ENCODE measurements at regions not wholly inside any gene's neighbourhood (a gene's known extent, or its start where the extent isn't known, plus 50 kb on each side); places are given as distances from the start of the nearest gene placed in this dataset.

DNA sequence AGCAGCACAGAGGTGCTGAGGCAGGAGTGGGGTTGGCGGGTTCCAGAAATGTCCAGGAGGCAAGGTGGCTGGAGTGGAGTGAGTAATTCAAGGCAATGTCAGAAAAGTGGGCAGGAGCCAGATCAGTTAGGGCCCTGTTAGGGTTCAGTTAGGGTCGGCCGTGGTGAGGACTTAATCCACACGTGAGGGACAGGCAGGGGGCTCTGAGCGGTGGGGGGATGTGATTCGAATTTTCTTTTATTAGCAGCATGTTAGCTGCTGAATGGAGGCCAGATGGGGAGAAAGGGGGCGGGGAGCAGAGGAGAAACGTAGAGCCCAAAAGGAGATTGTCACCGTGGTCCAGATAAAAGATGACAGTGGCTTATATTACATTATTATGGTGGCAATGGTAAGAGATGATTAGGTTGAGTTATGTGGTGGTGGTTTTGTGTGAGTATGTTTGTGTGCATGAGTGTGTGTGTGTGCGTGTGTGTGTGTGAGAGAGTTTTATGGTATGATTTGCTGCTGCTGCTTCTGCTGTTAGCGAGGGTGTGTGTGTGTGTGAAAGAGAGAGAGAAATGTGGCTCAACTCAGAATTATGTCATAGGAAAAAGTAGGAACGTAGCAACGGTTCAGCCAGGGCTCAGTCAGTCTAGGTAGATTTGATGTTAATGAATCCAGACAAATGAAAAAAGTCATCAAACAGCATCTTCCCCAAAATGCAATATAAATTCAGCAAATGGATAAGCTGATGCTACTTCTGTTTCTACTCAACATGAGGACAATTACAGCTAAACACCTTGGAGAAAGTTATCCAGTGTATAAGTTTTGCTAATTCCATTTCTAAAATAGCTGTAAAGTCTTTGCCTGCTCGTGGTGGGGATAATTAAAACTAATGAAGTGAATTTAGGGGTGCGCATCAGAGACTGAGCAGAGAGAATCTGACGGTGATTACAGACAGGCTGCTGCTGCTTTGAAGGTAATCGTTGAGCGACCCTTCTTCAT, 390.6 kb downstream of the HAPSTR1 start:
- Histone ChIP-seq H3K36me3 (no peaks in the 10 kb centered on the region), H3K27ac (no peak overlapping the region), H3K4me3 (no peak overlapping the region), H3K4me1 (no peaks in the 10 kb centered on the region), H3K27me3 (no peaks in the 10 kb centered on the region), H3K9me3 (no peaks in the 10 kb centered on the region)
- TF ChIP-seq, protein P1, sequence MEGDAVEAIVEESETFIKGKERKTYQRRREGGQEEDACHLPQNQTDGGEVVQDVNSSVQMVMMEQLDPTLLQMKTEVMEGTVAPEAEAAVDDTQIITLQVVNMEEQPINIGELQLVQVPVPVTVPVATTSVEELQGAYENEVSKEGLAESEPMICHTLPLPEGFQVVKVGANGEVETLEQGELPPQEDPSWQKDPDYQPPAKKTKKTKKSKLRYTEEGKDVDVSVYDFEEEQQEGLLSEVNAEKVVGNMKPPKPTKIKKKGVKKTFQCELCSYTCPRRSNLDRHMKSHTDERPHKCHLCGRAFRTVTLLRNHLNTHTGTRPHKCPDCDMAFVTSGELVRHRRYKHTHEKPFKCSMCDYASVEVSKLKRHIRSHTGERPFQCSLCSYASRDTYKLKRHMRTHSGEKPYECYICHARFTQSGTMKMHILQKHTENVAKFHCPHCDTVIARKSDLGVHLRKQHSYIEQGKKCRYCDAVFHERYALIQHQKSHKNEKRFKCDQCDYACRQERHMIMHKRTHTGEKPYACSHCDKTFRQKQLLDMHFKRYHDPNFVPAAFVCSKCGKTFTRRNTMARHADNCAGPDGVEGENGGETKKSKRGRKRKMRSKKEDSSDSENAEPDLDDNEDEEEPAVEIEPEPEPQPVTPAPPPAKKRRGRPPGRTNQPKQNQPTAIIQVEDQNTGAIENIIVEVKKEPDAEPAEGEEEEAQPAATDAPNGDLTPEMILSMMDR (IDR thresholded peaks at IDR 0.05): no peak
- no peak for ATAC-seq
- intact Hi-C loops (cut with DNase I): no loop called here
- DNase-seq: no peak

DNA sequence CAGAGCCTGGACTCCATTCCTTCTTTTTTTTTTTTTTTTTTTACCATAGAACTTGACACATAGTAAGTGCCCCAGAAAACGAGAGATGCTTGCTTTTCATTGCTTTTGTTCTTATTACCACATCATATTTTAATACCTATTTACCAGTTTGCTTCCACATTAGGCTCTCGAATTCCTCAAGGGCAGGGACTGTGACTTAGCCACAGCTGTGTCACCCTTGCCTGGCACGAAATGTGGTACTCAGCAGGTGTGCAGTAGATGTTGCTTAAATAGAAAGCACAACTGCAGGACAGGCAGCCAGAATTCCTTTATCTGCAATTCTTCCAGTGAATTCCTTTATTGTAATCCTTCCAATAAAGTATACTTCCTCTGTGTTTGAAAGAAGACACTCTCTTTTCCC, 393.0 kb downstream of the HAPSTR1 start:
- Histone ChIP-seq H3K9me3 (no peaks in the 10 kb centered on the region), H3K4me3 (no peak overlapping the region), H3K27ac (no peak overlapping the region), H3K27me3 (no peaks in the 10 kb centered on the region), H3K4me1 (no peaks in the 10 kb centered on the region), H3K36me3 (no peaks in the 10 kb centered on the region)
- intact Hi-C loops (cut with DNase I): no loop called here
- no peak for DNase-seq
- TF ChIP-seq, protein P1 (IDR thresholded peaks at IDR 0.05): no peak
- no peak for ATAC-seq

DNA sequence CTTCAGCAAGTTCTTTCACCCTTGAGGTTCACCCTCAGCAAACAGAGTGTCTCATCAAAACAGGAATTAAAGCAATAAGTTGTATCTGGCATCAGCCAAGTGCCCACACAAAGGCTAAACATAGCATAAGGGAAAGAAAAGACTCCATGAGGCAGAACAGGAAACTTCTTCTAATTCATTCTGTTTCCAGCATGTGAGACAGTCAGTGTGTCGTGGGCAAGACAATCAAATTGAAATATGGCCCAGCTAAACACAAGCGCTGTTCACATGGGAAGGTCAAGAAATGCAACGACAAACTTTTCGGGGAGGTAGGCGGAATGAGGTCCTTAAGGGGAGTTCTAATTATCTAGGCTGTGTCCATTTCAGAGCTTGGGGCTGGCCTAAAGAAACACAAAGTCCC, 393.4 kb downstream of the HAPSTR1 start:
- H3K36me3 ChIP-seq: no peaks in the 10 kb centered on the region
- H3K4me3 ChIP-seq: no peak overlapping the region
- no peak for ATAC-seq
- intact Hi-C loops (cut with DNase I): no loop called here
- DNase-seq: no peak
- H3K9me3 ChIP-seq: no peaks in the 10 kb centered on the region
- H3K4me1 ChIP-seq: no peaks in the 10 kb centered on the region
- TF ChIP-seq, protein P1 (IDR thresholded peaks at IDR 0.05): no peak
- no peaks in the 10 kb centered on the region for H3K27me3 ChIP-seq
- no peak overlapping the region for H3K27ac ChIP-seq

DNA sequence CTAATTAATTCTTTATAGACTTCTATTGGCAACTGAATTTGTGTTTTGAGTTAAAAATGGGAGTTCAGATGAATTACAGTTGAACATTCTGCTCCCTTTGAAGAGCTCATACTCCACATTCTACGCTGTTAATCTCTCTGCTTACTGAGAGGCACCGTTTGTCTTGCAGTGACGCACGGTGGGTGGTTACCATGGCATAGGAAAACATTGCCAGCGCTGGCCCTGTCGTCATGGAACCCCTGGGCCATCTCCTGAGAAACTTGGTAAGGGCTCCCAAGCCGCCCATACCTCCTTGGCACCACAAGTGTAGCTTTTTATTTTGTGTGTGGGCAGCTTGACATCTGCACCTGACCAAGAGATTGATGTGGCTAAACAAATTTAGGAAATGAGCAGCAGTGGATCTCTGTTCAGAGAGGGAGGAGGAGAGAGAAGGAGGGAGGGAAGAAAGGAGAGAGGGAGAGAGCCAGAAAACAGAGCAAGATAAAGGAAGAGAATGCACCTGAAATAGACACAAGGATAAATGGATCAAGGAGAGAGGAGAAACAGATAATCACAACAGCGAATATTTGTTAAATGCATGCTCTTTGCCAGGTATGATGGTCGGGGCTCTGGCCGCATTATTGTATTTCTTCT, 398.5 kb downstream of the HAPSTR1 start:
- no peak for ATAC-seq
- no peaks in the 10 kb centered on the region for H3K36me3 ChIP-seq

DNA sequence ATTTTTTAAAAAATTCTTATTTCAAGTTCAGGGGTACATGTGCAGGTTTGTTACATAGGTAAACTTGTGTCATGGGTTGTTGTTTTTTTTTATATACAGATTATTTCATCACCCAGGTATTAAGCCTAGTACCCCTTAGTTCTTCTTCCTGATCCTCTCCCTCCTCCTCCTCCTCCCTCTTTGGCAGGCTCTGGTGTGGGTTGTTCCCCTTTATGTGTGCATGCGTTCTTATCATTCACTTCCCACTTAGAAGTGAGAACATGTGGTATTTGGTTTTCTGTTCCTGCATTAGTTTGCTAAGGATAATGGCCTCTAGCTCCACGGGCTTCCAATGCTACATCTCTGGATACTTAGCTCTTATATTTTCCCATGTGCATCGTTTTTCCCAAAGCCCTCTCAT, 404.4 kb downstream of the HAPSTR1 start:
- TF ChIP-seq, protein P1 (IDR thresholded peaks at IDR 0.05): no peak
- Histone ChIP-seq H3K4me3 (no peak overlapping the region), H3K9me3 (no peaks in the 10 kb centered on the region), H3K36me3 (no peaks in the 10 kb centered on the region), H3K27ac (no peak overlapping the region), H3K4me1 (no peaks in the 10 kb centered on the region), H3K27me3 (no peaks in the 10 kb centered on the region)
- DNase-seq: no peak
- intact Hi-C loops (cut with DNase I): no loop called here
- ATAC-seq: no peak

More for the DNA sequence above, 398.5 kb downstream of the HAPSTR1 start:
- Histone ChIP-seq H3K4me3 (no peak overlapping the region), H3K27ac (no peak overlapping the region), H3K4me1 (no peaks in the 10 kb centered on the region), H3K27me3 (no peaks in the 10 kb centered on the region), H3K9me3 (no peaks in the 10 kb centered on the region)
- TF ChIP-seq, protein P1 (IDR thresholded peaks at IDR 0.05): no peak
- no peak for DNase-seq
- intact Hi-C loops (cut with DNase I): no loop called here
